Brain microvascular endothelial cell (primary cell): ENCODE measurements at regions not wholly inside any gene's neighbourhood (a gene's known extent, or its start where the extent isn't known, plus 50 kb on each side); places are given as distances from the start of the nearest gene placed in this dataset.

Experiments
- DNase-seq: peaks from one replicate; pipeline ENCODE4 v3.0.0-alpha.2; 2020
- H3K27ac ChIP-seq: fragments of 250-450 bp; sonication (Bioruptor Pico); 2 replicates; pipeline ENCODE4 v1.5.1; 2020; ENCODE audit warnings: mild to moderate bottlenecking, moderate library complexity
- H3K27me3 ChIP-seq: fragments of 250-450 bp; sonication (Bioruptor Pico); replicated peaks from 2 replicates; pipeline ENCODE4 v1.5.1; 2020; ENCODE audit warnings: mild to moderate bottlenecking
- H3K36me3 ChIP-seq: fragments of 250-450 bp; sonication (Bioruptor Pico); replicated peaks from 2 replicates; pipeline ENCODE4 v1.5.1; 2020; ENCODE audit warnings: mild to moderate bottlenecking
- H3K4me3 ChIP-seq: 2 replicates; pipeline ENCODE4 v1.5.1; 2011; ENCODE audit warnings: low read depth, mild to moderate bottlenecking, control low read depth, low read length, moderate library complexity
- in situ Hi-C: cut with HindIII; loops from 2 replicates; pipeline ENCODE4 v1.10.0; 2017; ENCODE audit warnings: low sequenced_read_pairs, low pct_ligation_motif_present
- TF ChIP-seq, protein P1 (sequence below): IDR thresholded peaks from 2 replicates; pipeline ENCODE4 v1.5.1; 2011; ENCODE audit warnings: low read depth, mild to moderate bottlenecking, moderate library complexity, low read length, control low read depth, inconsistent platforms; ENCODE audit errors: missing control alignments

DNA sequence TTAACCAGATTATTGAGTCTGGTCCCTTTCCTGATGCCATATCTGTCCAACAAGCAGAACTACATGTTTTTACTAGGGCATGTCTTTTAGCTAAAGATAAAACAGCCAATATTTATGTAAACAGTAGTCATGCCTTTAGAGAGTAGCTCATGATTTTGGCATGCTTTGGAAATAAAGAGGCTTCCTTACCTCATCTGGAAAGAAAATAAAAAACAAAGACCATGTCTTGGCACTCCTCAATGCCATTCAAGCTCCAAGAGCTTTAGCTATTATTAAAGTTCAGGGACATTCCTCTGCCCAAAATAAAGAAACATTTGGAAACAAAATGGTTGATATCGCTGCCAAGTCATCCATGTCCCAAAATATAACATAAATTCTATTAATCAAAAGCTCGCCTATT, 202.4 kb downstream of the URB2 start:
- H3K27ac ChIP-seq = no peak overlapping the region
- no peak for DNase-seq
- in situ Hi-C loops = no loop called here
- H3K36me3 ChIP-seq = no peaks in the 10 kb centered on the region
- TF ChIP-seq, protein P1, sequence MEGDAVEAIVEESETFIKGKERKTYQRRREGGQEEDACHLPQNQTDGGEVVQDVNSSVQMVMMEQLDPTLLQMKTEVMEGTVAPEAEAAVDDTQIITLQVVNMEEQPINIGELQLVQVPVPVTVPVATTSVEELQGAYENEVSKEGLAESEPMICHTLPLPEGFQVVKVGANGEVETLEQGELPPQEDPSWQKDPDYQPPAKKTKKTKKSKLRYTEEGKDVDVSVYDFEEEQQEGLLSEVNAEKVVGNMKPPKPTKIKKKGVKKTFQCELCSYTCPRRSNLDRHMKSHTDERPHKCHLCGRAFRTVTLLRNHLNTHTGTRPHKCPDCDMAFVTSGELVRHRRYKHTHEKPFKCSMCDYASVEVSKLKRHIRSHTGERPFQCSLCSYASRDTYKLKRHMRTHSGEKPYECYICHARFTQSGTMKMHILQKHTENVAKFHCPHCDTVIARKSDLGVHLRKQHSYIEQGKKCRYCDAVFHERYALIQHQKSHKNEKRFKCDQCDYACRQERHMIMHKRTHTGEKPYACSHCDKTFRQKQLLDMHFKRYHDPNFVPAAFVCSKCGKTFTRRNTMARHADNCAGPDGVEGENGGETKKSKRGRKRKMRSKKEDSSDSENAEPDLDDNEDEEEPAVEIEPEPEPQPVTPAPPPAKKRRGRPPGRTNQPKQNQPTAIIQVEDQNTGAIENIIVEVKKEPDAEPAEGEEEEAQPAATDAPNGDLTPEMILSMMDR = no peak
- H3K27me3 ChIP-seq = no peaks in the 10 kb centered on the region
- H3K4me3 ChIP-seq = no peak overlapping the region

DNA sequence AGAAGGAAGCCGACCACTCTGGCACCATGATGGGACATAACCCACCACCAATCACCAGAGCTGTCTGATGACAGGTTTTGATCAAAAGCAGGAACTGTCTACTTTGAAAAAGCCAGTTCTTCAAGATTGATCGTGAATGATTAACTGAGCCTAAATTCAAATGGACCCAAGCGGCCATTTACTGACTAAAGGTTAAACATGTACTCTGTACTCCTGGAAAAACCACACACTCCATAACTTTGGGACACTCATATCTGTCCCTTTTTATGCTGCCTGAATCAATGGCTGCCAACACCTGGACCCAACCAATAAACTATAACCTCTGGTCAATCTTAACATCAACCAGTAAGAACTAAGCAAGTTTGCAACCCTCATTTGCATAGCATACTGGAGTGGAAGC, 206.6 kb downstream of the URB2 start:
- Histone ChIP-seq H3K27ac (no peak overlapping the region), H3K4me3 (no peak overlapping the region), H3K27me3 (no peaks in the 10 kb centered on the region), H3K36me3 (no peaks in the 10 kb centered on the region)
- TF ChIP-seq, protein P1 = no peak
- in situ Hi-C loops = no loop called here
- no peak for DNase-seq

DNA sequence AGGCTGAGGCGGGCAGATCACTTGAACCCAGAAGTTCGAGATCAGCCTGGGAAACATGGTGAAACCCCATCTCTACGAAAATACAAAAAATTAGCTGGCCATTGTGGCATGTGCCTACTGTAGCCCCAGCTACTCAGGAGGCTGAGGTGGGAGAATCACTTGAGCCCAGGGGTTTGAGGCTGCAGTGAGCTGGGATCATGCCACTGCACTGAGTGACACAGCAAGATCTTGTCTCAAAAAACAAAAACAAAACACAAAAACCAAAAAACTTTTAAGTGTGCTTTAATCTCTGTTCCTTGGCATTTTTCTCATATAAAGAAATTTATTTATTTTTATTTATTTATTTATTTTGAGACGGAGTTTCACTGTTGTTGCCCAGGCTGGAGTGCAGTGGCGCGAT, 208.2 kb downstream of the URB2 start:
- Histone ChIP-seq H3K27ac (no peak overlapping the region), H3K27me3 (no peaks in the 10 kb centered on the region), H3K36me3 (no peaks in the 10 kb centered on the region), H3K4me3 (no peak overlapping the region)
- no peak for DNase-seq
- TF ChIP-seq, protein P1 = no peak
- in situ Hi-C loops = no loop called here

DNA sequence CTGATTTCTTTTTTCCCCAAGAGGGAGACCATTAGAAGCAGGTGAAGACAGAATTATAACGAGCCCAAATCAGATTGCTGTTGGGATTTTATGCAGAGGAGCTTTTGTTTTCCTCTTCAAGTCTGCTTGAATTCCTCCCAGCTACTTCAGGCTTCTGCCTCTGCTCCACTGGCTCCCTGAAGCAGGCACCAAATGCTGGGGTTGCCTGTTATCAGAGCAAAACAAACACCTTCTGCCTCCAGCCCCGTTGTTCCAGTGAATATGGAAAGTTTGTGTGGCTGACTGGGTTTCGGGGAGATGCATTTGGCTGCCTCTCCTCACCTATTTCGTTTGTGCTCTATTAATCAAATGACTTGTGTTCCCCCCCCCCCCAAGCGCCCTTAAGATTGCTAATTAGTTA, 209.2 kb downstream of the URB2 start:
- TF ChIP-seq, protein P1 = no peak
- in situ Hi-C loops = no loop called here
- DNase-seq = no peak
- no peaks in the 10 kb centered on the region for H3K27me3 ChIP-seq
- no peak overlapping the region for H3K4me3 ChIP-seq
- no peak overlapping the region for H3K27ac ChIP-seq
- H3K36me3 ChIP-seq = no peaks in the 10 kb centered on the region

DNA sequence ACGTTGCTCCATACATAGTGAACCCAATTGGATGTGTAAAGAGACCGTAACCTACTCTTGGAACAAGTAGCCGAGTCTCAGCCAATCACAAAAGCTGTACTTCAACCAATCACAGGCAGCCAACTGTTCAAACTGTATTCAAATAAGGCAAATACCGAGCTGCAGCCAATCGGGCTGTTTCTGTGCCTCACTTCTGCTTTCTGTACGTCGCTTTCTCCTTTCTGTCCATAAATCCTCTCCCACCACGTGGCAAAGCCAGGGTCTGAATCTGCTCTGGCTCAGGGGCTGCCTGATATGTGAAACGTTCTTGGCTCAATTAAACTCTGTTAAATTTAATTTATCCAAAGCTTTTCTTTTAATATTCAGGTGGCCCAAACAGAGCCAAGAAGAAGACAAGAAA, 210.3 kb downstream of the URB2 start:
- Histone ChIP-seq H3K27ac (no peak overlapping the region), H3K36me3 (no peaks in the 10 kb centered on the region), H3K4me3 (no peak overlapping the region), H3K27me3 (no peaks in the 10 kb centered on the region)
- DNase-seq = no peak
- TF ChIP-seq, protein P1 = no peak
- in situ Hi-C loops = no loop called here

DNA sequence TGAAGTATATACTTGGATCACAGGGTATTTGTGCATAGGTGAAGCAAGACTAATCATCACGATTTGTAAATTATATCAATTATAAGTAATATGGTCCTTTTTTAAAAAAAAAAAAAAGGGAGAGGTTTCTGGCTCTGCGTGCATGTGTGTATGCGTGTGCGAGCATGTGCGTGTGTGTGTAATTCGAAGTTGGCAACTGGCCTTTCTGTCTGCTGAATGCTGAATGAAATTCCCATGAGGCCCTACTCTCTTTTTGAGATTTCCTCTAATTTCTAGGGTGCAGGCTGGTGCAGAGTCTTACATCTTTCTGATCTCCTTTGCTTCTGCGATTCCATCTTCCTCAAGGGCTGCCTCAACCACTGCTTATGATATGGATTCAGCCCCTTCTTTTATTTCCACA, 212.2 kb downstream of the URB2 start:
- no peak overlapping the region for H3K27ac ChIP-seq
- no peaks in the 10 kb centered on the region for H3K27me3 ChIP-seq
- TF ChIP-seq, protein P1 = no peak
- no peak for DNase-seq
- no peak overlapping the region for H3K4me3 ChIP-seq
- no peaks in the 10 kb centered on the region for H3K36me3 ChIP-seq
- in situ Hi-C loops = no loop called here
